DMS 273 (cell line): ENCODE measurements at regions not wholly inside any gene's neighbourhood (a gene's known extent, or its start where the extent isn't known, plus 50 kb on each side); places are given as distances from the start of the nearest gene placed in this dataset.

Source experiments
- DNase-seq: peaks from one replicate; lab custom pipeline; 2025; ENCODE audit not compliant: unreplicated experiment; lab: John Stamatoyannopoulos, UW

DNA sequence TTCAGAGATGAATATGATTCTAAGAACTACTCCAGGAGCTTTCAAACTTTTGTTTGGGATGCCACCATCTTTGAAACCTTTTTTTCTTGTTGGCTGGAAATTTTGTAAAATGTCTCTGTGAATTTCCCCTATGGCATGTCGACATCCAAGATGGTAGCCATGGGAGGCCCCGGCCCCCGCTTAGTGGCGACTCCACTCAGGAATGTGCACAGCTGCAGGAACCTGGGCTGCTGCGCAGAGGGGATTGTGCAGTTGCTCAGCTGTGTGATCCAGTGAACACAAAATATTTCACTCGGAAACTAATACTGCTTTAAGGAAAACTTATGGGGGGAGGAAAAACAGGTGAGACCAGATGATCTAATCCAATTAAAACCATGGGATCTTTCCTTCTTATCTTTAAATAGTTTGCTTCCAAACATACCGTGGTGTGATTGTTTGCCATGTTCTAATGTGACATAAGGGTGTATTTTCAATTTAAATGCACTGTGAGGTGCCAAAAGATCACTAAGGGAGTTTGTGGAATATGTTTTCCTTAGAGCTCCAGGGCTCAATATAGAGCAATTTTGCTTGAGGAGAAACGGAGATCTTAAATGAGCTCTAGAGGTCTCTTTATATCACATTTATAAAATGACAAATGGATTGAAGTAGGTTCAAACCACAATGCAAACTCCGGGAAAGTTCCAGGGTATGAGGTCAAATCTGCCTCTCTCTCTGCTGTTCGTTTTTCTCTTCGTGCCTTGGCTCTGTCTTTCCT lies 497.7 kb downstream of the FGF9 start:
- no peak for DNase-seq

DNA sequence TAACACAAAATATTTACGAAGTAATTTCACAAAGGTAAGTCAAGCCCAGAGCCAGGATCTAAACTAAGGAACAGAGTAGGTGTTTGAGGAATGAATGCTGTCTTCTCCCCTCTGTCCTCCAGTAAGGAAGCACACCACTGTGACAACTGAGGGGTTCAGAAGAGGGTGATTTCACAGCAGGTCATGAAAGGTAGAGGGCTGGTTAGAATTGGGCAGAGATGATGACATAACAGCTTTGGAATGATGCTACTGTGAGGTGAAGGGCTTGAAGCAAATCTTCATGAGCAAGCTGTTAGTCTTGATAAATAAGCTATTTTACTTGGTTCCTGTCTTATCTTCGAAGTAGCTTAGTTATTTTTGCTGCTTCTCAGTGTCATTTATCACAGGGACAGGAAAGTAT lies 498.6 kb downstream of the FGF9 start:
- no peak for DNase-seq

DNA sequence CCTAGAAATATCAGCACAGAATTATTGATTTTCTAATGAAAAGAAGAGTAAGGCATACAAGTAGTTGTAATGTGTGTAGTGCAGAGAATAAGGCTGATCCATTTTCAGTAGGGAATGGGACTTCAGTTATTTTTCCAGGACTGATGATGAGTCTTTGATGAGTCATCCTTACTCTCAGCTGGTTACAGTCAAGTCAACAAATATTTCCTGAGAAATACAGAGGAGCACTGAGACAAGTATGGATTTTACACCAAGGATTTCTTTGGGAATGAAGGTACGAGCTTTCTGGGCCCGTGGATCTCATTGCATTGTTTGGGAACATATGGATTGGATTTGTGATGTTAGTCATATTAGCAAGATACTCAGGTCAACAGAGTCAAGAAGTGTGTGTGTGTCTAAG lies 502.7 kb downstream of the FGF9 start:
- DNase-seq = no peak

DNA sequence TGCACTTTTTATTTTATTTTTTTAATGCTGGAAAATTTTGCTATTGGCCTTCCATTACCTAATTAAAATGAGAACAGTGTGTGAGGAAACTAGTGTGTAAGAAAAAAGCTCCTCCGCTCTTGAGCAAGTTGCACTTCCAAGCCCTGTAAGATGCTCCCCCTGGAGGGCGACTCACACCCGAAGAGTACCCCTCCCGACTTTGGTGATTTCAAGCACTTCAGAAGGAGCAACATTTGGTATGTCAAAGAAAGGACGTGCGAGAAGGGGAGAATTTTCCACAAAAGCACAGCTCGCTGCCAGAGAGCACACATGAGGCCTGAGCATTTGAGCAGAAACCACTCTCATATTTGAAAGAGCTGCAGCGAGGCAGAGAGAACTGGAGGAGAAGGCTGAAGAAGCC lies 504.4 kb downstream of the FGF9 start:
- no peak for DNase-seq

DNA sequence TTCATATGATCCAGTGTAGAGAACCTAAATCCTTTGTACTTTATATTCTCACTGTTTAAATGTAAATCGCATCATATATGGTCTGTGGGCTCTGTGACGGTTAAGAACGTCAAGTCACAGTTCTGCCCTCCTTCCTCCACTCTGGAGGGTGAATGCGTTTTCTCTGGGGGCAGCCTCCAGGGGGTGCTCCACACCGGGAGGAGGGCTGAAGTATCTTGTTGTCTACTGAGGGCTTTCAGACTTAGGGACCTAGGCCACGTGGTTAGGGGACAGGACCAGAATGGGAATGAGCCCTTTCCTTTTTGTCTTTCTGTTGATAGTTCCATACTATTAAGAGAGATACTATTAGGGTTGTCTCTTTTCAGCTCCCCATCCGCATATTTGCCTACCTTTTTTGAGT lies 504.9 kb downstream of the FGF9 start:
- DNase-seq = no peak

DNA sequence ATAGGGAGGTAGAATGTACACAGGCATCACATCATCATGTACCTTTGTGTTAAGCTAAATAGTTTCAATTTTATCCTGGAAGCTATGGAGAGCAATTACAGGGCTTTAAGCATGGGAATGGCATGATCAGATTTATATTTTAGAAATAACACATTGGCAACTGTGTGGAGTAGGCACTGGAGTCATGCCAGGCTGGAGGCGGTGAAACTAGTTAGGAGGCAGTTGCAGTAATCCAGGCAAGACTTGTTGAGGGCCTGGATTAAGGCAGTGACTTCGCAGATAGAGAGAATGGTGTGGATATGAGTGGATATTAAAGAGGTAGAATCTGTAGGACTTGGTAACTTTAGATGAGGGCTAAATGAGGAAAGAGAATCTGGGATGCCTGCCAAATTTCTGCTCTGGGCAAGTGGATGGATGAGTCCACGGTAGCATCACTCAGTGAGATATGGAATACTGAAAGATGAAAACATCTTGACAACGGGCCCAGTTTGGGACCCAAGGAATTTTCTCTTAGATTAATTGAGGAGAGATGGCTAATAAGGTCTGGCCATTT lies 506.2 kb downstream of the FGF9 start:
- DNase-seq = peak; percentile 12

DNA sequence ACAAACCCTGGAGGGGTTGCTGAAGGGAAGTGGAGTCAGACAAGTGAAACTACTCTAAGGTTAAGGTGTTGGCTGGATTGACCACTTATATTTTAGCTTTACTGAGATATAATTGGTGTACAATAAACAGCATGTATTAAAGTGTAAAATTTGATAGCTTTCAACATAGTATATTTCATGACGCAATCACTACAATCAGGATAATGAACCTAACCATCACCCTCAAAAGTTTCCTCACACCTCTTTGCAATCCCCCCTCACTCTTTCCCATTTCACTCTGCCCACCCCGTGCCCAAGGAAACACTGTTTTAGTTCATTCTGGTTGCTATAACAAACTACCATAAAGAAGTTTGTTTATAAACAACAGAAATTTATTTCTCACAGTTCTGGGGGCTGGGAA lies 508.0 kb downstream of the FGF9 start:
- no peak for DNase-seq

DNA sequence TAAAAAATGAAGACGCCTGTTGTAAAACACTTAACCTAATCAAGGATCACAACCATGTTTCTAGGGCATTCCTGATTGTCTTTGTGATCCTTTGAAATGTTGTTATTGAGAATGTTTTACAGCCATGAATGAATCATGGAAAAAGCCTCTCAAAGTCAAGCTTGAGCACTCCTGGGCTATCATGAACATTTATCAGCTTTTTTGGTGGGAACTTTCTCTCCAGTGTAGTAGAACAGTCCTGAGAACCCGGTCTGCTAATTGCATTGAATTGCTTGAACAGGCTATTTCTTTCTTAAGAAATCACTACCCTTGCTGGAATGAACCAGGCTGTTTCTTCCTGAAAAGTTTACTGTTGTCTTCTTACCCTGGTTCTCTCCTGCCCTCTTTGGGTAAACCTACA lies 516.5 kb downstream of the FGF9 start:
- no peak for DNase-seq

DNA sequence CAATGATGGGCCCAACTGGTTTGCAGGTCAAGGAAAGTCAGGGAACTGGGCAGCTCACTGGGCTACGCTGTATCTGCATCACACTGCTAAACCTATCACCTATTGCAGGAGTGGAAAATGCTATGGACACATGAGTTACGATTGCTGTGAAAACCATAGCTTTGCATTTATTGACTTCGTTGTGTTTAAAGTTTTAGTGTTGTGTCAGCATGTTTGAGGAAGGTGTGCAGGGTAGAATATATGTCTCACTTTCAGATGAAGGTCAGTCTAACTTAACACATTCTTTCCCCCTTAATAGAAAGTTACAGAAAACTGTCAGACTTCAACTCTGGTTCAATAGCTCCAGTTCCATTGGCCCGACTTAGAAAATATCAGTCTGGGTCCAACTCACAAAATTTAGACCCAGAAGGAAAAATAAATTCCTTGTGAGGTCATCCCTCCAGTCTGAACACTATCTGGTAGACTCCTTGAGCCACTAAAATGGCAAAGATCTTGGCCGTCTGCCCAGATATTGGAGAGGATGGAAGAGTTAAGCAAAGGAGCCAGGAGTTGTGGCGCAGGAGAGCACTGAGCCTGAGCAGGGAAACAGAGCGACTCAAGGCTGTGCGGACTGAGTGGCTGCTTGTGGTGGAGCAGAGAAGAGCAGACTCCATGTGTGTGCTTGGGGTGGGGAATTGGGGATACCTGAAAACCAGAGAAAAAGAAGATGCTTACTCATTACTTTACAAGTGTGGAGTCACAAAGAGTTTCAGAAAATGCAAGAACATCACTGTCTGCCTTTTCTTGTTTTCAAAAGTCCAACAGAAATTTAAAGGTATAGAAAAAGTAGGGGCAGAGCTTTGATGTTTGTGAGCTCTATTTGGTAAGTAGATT lies 518.5 kb downstream of the FGF9 start:
- peak; percentile 7 for DNase-seq

DNA sequence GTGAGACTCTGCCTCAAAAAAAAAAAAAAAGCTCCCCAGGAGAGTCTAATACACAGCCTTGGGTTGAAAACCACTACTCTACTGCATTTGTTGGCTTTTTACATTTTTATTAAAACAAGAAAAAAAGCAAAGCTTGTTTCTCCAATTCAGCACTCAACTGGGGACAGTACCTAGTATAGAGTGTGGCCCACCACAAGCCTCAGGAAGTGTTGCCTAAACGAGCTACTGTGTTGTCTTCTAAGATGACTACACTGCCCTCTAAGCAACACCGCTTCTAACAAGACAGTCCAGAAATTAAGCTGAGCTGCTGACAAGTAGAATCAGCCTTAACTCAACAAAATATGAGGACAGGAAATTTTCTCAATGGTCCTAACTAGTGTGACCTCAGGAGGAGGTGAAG lies 522.2 kb downstream of the FGF9 start:
- no peak for DNase-seq

DNA sequence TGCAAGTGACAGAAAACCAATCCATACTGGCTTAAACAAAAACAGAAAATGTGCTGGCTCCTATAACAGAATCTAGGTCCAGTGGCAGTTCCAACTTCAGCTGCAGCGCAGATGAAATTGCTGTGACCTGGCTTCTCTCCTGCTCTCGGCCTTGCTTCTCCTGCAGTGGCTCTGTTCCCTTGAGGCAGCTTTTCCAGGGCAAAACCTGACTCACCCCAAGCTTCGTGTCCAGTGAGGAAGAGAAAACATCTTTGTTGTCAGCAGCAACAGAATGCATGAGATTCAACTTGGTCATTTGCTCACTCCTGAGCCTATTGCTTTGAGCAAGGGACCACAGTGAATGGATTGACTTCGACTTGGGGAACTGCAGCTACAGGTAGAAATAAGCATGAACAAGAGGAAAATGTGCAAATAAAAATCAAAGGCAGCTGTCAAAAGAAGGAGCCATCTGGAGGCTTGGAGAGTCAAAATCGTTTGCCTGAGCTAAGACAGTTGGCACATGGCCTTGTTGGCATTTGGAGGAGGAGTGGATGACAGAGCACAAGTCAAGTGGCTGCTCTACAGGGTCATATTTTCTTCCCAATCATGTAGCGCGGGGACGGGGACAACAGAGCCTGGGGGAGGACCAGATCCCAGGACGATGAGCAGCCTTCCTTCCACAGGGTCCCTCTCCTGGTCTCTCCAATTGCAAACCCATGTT lies 523.4 kb downstream of the FGF9 start:
- DNase-seq = peak; percentile 75

DNA sequence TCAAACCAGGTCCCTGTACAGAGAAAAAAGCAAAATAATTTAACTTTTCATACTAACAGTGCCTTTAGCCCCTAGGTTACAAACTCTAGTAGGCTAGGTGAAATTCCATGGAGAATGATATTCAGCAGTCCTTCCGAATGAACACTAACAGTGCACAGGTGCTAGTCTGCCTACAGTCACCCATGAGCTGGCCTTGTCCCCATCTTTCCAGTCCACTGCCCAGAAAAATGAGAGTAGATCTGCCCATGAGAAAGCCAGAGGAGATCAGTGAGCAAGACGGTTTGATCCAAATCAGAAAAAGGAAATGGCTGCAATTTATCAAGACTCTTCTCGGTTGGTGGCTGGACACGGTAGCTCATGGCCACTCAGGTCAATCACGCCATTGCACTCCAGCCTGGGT lies 524.9 kb downstream of the FGF9 start:
- no peak for DNase-seq

DNA sequence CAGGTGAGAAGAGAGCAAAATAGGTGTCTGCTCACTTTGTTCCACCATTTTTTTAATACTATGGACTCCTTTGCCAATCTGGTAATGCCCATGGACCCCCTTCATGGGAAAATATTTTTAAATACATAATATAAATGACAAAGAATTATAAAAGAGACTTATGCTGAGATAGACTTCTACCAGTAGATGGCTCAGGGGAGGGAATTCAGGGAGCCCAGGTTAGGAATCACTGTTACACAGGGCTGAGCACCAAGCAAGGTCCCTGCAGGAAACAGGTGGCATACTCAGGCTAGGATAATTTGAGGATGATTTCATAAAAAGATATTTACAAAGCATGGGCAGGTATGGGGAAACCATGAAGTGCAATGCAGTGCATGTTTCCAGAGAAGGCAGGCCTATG lies 525.9 kb downstream of the FGF9 start:
- DNase-seq = peak; percentile 1

DNA sequence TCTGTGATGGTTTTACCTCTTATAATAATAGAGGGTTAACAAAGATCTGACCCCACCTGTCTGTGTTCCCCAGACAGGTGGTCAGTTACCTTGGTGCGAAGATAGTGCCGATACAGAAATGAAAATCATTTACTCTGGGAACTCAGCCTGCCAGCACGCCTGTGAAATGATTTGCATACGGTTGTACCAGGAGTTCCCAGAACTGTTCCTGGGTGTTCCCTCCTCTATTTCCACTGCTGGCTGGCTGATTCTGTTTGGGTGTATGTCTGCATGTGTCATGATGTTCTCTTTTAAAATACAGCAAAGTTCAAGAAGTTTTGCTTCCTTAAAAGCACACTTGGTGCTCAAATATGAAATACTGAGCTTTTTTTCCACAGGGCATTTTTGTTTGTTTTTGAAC lies 527.1 kb downstream of the FGF9 start:
- DNase-seq = peak; percentile 25

DNA sequence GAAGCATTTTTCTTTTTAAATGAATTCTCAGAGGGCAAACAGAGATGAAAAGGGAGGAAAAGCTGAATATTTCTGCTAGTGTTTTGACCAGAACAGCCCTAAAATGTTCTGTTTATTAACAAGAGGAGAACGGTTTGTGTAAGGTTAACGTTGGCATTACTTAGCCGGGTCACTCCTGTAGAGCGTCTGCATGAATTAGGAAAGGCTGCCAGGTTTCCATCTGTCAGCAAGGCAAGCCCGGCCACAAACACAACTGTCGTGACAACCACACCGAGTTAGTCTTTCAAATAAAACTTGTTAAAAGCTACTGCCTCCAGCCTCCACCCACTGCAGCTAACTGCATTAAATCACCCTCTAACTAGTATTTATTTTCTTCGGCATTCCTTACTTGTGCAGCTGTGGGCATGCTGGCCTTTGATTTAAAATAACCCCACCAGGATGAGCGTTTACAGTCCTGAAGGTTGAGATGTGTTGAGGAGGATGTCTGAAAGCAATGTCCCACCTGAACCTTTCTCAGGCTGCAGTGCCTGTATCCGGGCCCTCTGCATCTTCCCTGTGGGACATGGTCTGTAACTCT lies 527.9 kb downstream of the FGF9 start:
- peak; percentile 55 for DNase-seq

DNA sequence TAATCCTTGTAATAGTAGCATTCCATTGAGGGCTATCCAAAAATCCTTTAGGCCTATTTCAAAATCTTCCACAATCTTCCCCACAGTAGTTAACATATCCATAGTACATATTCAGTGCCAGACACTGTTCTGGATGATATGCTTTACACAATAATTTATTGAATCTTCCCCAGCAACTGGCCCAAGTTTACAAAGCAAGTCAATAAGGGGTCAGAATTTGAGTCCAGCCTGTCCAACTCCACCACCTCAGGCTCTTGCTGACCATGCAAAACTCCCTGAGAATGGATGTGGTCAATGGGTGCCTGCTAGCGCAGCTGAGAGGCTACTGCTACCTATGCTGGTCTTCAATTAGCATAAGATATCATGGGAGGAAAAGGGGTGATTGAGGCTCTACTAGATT lies 529.6 kb downstream of the FGF9 start:
- no peak for DNase-seq

DNA sequence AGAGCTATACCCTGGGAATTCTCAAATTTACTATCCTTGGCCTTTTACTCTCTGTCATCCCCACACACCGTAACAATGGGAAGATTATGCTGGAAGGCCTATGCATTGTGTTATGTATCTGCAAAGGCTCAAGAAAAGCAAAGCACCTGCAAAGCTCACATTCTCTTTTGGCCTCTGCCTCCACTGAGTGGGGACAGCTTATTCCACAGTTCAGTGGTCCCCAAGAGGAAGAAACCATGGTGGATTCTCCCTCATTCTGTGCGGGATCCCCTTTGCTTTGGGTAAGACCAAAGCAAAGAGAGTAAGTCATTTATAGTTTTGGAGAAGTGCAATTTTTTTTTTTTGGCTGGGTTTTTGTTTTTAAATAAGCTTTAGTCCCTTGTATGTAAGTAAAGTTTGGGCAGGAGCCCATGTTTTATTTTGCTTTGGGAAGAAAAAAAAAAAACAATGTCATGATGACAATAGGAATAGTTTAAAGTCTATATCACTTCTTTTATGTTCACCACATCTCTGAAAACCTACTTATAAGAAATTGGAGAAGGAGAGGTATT lies 530.6 kb downstream of the FGF9 start:
- no peak for DNase-seq

DNA sequence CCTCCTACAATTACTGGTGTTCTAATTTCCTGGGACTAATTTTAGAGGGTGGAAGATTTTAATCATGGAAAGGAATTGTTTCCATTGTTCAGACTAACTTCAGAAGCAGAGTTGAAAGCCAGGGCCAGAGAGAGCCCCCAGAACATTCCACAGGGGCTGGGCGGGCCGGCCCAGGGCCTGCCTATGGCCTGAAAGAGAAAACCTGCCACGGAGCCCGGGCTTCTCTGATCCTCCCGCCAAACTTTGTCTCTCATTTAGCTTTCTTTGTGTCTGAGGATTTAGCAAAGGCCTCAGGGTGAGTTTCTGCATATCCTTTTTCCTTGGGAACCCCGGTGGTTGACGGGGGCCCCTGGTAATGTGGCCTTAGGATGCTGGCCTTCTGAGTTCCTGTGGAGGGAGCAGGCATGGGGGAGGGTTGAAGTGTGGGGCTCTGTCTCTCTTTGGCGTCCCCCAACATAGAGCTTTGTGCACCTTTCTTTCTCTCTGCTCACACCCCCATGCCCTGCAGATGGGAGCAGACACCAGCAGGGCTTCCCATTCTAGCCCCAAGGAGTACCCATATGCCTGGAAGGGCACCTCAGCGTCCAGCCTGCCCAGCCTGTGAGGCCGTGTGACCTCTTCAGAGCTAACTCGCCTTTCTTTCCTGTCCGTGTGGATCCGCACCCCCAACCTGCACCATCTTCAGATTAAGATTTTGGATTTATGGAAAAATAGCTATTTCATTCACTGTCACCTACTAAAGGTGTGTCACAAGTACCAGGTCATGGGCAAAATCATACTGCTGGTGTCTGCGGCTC lies 539.5 kb downstream of the FGF9 start:
- DNase-seq = no peak

DNA sequence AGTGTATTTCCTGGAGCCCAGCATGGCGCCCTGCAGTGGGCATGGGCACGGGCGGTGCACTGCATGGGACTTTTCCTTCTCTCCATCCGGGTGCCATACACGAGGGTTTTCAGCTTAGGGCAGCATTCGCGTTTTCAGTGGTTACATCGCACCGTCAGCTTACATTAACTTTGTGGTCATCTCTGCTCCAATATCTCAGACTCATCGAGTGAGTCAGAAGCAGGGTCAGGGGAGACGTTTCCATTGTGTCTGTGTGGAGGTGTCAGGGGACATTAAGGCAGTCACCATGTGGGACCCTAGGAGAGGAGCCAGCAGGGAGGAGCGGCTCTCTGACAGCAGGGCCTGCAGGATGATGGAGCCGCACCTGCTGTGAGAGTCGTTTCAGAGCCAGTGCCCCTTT lies 541.0 kb downstream of the FGF9 start:
- no peak for DNase-seq

DNA sequence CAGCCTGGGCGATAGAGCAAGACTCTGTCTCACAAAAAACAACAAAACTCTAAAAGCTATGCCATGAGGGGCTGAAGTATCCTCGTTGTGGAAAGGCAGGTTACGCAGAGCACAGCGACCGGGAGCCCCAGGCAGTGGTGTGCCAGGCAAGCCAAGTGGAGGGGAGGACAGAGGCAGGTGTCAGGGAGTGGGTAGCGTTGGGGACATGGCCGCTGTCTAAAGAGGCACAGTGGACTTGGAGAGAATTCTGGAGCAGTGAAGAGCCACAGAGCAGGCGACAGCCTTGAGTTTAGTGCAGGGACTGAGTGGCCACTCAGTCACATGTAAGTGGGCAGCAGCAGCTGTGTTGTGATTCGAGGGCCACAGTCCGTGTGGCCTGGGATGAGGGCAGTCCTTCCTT lies 541.7 kb downstream of the FGF9 start:
- no peak for DNase-seq
